Sigmoid colon (tissue), 6 donors: ENCODE measurements at regions not wholly inside any gene's neighbourhood (a gene's known extent, or its start where the extent isn't known, plus 50 kb on each side); places are given as distances from the start of the nearest gene placed in this dataset.

ENCODE experiments used
- DNase-seq: peaks from one replicate; pipeline ENCODE4 v3.0.0-alpha.2; 2019
- H3K27ac ChIP-seq, 4 donors: fragments of 200-600 bp; sonication (generic); one replicate each; pipeline ENCODE4 v1.5.1; 2016 to 2019; ENCODE audit warnings: mild to moderate bottlenecking in 1 of 4
- H3K27me3 ChIP-seq, 3 donors: fragments of 200-600 bp; sonication (generic); one replicate each; pipeline ENCODE4 v1.5.1; 2019; ENCODE audit warnings: mild to moderate bottlenecking in 1 of 3
- H3K36me3 ChIP-seq, 4 donors: fragments of 200-600 bp; sonication (generic); one replicate each; pipeline ENCODE4 v1.5.1; 2016 to 2019
- H3K4me1 ChIP-seq, 4 donors: fragments of 200-600 bp; sonication (generic); one replicate each; pipeline ENCODE4 v1.5.1; 2017 to 2019
- H3K4me3 ChIP-seq, 4 donors: fragments of 200-600 bp; sonication (generic); one replicate each; pipeline ENCODE4 v1.5.1; 2017 to 2019; ENCODE audit warnings: mild to moderate bottlenecking in 2 of 4, moderate library complexity in 1 of 4
- H3K9me3 ChIP-seq, 4 donors: fragments of 200-600 bp in 3 of 4; sonication (generic) in 3 of 4; one replicate each; pipeline versions ENCODE4 v1.5.1 to v1.6.1; 2013 to 2019
- CTCF ChIP-seq, 4 experiments: fragments of 450-650 bp in 3 of 4; fragments of 200-600 bp in 1 of 4; IDR thresholded peaks; one replicate each; pipeline ENCODE4 v1.5.1; 2016 to 2019; ENCODE audit warnings: antibody characterized with exemption in 4 of 4, mild to moderate bottlenecking in 3 of 4, moderate library complexity in 2 of 4
- EP300 ChIP-seq, 4 donors: sonication (generic); formaldehyde crosslinking; IDR thresholded peaks; one replicate each; pipeline ENCODE4 v1.6.1; 2017; ENCODE audit warnings: antibody characterized with exemption in 4 of 4
- POLR2A ChIP-seq, 2 donors: fragments of 450-650 bp; IDR thresholded peaks; one replicate each; pipeline ENCODE4 v1.6.1; 2016; ENCODE audit warnings: antibody characterized with exemption in 2 of 2, mild to moderate bottlenecking in 2 of 2, moderate library complexity in 2 of 2
- POLR2AphosphoS5 ChIP-seq, 4 donors: sonication (generic); formaldehyde crosslinking; IDR thresholded peaks; one replicate each; pipeline ENCODE4 v1.6.1; 2017; ENCODE audit warnings: antibody characterized with exemption in 4 of 4
- WGBS, 2 donors: extraction: QIAGEN DNeasy Blood & Tissue Kit; methylation state at CpG; one replicate each; pipeline ENCODE4 v1.1.7; 2013; 5-methylcytosine and 5-hydroxymethylcytosine counted together
- intact Hi-C: fragments of 100-400 bp; cut with DNase I; formaldehyde crosslinking; loops from one replicate; pipeline ENCODE4 v1.15.1; 2023
- donor health status: healthy with polysubstance abuse.
- donor health status: healthy.

- intact Hi-C loops, result no loop called here
- WGBS, 2 donors, result 89 to 91% methylated on average over 2 of the region's 2 CpGs
- Histone ChIP-seq H3K9me3 (no peaks in the 10 kb centered on the region), H3K36me3 (no peaks in the 10 kb centered on the region), H3K4me1 (peaks cover 0 to 18% (median 16%) of the 10 kb centered on the region in 4 donors), H3K4me3 (no peak overlapping the region), H3K27me3 (no peaks in the 10 kb centered on the region), H3K27ac (no peak overlapping the region)
- no peak for TF ChIP-seq POLR2A (IDR thresholded peaks at IDR 0.05)
- no peak for TF ChIP-seq EP300 (IDR thresholded peaks at IDR 0.05)
- TF ChIP-seq POLR2AphosphoS5 (IDR thresholded peaks at IDR 0.05), result no peak
- no peak for TF ChIP-seq CTCF (IDR thresholded peaks at IDR 0.05)
- DNase-seq, result no peak
These were observed 353.6 kb upstream of the FAT3 start for GRCh38 chr11:91871048-91871447.

GRCh38 chr11:91869686-91870085 is 354.9 kb upstream of the FAT3 start:
- Histone ChIP-seq H3K4me3 (no peak overlapping the region), H3K4me1 (peaks cover 0 to 18% (median 16%) of the 10 kb centered on the region in 4 donors), H3K27ac (no peak overlapping the region), H3K36me3 (no peaks in the 10 kb centered on the region), H3K9me3 (no peaks in the 10 kb centered on the region), H3K27me3 (no peaks in the 10 kb centered on the region)
- intact Hi-C loops, result no loop called here
- WGBS, 2 donors, result 48 to 70% methylated on average over 2 of the region's 2 CpGs
- TF ChIP-seq EP300 (IDR thresholded peaks at IDR 0.05), result no peak
- TF ChIP-seq POLR2AphosphoS5 (IDR thresholded peaks at IDR 0.05), result no peak
- TF ChIP-seq POLR2A (IDR thresholded peaks at IDR 0.05), result no peak
- TF ChIP-seq CTCF (IDR thresholded peaks at IDR 0.05), result no peak
- no peak for DNase-seq

- no peak for DNase-seq
- Histone ChIP-seq H3K27me3 (no peaks in the 10 kb centered on the region), H3K36me3 (no peaks in the 10 kb centered on the region), H3K9me3 (no peaks in the 10 kb centered on the region), H3K4me1 (peaks cover 0 to 18% (median 16%) of the 10 kb centered on the region in 4 donors), H3K27ac (no peak overlapping the region), H3K4me3 (no peak overlapping the region)
- WGBS, 2 donors, result 34 to 72% methylated on average over 3 of the region's 3 CpGs
- TF ChIP-seq EP300 (IDR thresholded peaks at IDR 0.05) (no peak), POLR2A (IDR thresholded peaks at IDR 0.05) (no peak), CTCF (IDR thresholded peaks at IDR 0.05) (no peak), POLR2AphosphoS5 (IDR thresholded peaks at IDR 0.05) (no peak)
- intact Hi-C loops, result no loop called here
These were observed 358.0 kb upstream of the FAT3 start for GRCh38 chr11:91866642-91867041.

GRCh38 chr11:91860661-91861060 is 364.0 kb upstream of the FAT3 start:
- Histone ChIP-seq H3K36me3 (no peaks in the 10 kb centered on the region), H3K4me1 (no peaks in the 10 kb centered on the region), H3K27ac (no peak overlapping the region), H3K9me3 (no peaks in the 10 kb centered on the region), H3K4me3 (no peak overlapping the region), H3K27me3 (no peaks in the 10 kb centered on the region)
- intact Hi-C loops, result no loop called here
- WGBS, 2 donors, result 58 to 72% methylated on average over 3 of the region's 3 CpGs
- no peak for TF ChIP-seq EP300 (IDR thresholded peaks at IDR 0.05)
- TF ChIP-seq POLR2A (IDR thresholded peaks at IDR 0.05), result no peak
- TF ChIP-seq CTCF (IDR thresholded peaks at IDR 0.05), result no peak
- no peak for TF ChIP-seq POLR2AphosphoS5 (IDR thresholded peaks at IDR 0.05)
- DNase-seq, result no peak

GRCh38 chr11:91859666-91860065 is 365.0 kb upstream of the FAT3 start:
- no peak for TF ChIP-seq CTCF (IDR thresholded peaks at IDR 0.05)
- intact Hi-C loops, result no loop called here

More at GRCh38 chr11:91859666-91860065, 365.0 kb upstream of the FAT3 start:
- Histone ChIP-seq H3K27ac (no peak overlapping the region), H3K27me3 (no peaks in the 10 kb centered on the region), H3K4me3 (no peak overlapping the region), H3K36me3 (no peaks in the 10 kb centered on the region), H3K4me1 (no peaks in the 10 kb centered on the region), H3K9me3 (no peaks in the 10 kb centered on the region)
- DNase-seq, result no peak
- 62 to 79% methylated on average over 1 of the region's 1 CpG for WGBS, 2 donors
